Activated CD8-positive, alpha-beta memory T cell treated with anti-CD3 and anti-CD28 coated beads, Interleukin-2, amount 10 ng/mL, durations not matched to agents 7 days and 5 days (primary cell): ENCODE measurements at regions not wholly inside any gene's neighbourhood (a gene's known extent, or its start where the extent isn't known, plus 50 kb on each side); places are given as distances from the start of the nearest gene placed in this dataset.
A peak's percentile ranks its signal among the peaks of the same experiment; 100 is the strongest.
"Not testable (repeated sequence)": the region's sequence is repeated elsewhere in the genome, so short reads cannot be mapped to it uniquely, and the experiment has no call there.

ENCODE experiments used
- ATAC-seq: fragments of 150-1000 bp; cut with Tn5 transposase; one replicate; pipeline ENCODE4 v1.10.0; 2021; ENCODE audit warnings: moderate library complexity
- CTCF ChIA-PET: fragments of 350-600 bp; sonication (Branson Sonifier 250); formaldehyde crosslinking; loops from one replicate; lab custom pipeline; 2021; ENCODE audit warnings: antibody characterized with exemption; lab: Charles Lee
- DNase-seq: peaks from one replicate; pipeline ENCODE4 v3.0.0-alpha.2; 2020
- H3K27ac Mint-ChIP-seq: one replicate; pipeline ENCODE4 v1.8.0; 2021; ENCODE audit warnings: mild to moderate bottlenecking, mixed read lengths
- H3K27me3 Mint-ChIP-seq: one replicate; pipeline ENCODE4 v1.8.0; 2021; ENCODE audit warnings: mixed read lengths
- H3K36me3 Mint-ChIP-seq: one replicate; pipeline ENCODE4 v1.8.0; 2021; ENCODE audit warnings: mild to moderate bottlenecking, mixed read lengths
- H3K4me1 Mint-ChIP-seq: one replicate; pipeline ENCODE4 v1.8.0; 2021; ENCODE audit warnings: mixed read lengths
- H3K4me3 Mint-ChIP-seq: one replicate; pipeline ENCODE4 v1.8.0; 2021; ENCODE audit warnings: mild to moderate bottlenecking, moderate library complexity, mixed read lengths
- H3K9me3 Mint-ChIP-seq: one replicate; pipeline ENCODE4 v1.8.0; 2022; ENCODE audit warnings: low read depth, mixed read lengths

DNA sequence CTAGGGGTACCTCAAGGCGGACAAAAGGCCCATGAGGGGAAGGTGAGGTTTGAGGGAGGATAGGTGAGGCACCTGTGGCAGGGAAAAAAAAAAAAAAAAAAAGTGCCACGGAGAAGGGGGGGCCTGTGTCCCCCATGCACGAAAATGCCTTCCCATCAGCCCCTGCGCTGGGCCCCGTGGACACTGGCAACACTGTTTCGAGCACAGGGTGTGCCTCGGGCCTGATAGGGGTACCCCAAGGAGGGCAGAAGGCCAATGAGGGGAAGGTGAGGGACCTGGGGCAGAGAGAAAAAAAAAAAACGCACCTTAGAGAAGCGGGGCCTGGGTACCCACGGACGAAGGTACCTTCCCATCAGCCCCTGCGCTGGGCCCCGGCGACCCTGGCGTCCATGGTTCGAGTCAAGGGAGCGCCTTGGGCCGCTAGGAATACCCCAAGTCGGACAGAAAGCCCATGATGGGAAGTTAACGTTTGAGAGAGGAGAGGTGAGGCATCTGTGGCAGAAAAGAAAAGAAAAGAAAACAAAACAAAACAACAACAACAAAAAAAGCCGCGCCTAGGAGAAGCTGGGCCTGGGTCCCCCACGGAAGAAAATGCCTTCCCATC, 190.0 kb downstream of the POTEM start:
- H3K36me3 Mint-ChIP-seq, H3K4me3 Mint-ChIP-seq, CTCF ChIA-PET, H3K4me1 Mint-ChIP-seq, ATAC-seq, H3K27me3 Mint-ChIP-seq, H3K9me3 Mint-ChIP-seq, H3K27ac Mint-ChIP-seq: not testable (repeated sequence)
- DNase-seq: peak; percentile 19

DNA sequence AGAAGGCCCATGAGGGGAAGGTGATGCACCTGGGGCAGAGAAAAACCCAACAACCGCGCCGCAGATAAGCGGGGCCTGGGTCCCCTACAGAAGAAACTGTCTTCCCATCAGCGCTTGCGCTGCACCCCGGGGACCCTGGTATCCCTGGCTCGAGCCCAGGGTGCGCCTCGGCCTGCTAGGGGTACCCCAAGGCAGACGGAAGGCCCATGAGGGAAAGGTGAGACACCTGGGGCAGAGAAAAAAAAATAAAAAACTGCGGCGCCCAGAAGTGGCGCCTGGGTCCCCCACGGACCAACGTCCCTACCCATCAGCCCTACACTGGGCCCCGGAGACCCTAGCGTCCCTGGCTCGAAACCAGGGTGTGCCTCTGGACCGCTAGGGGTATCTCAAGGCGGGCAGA, 190.8 kb downstream of the POTEM start:
- H3K36me3 Mint-ChIP-seq, H3K4me1 Mint-ChIP-seq, ATAC-seq, CTCF ChIA-PET, H3K9me3 Mint-ChIP-seq, DNase-seq, H3K4me3 Mint-ChIP-seq, H3K27ac Mint-ChIP-seq, H3K27me3 Mint-ChIP-seq: not testable (repeated sequence)

DNA sequence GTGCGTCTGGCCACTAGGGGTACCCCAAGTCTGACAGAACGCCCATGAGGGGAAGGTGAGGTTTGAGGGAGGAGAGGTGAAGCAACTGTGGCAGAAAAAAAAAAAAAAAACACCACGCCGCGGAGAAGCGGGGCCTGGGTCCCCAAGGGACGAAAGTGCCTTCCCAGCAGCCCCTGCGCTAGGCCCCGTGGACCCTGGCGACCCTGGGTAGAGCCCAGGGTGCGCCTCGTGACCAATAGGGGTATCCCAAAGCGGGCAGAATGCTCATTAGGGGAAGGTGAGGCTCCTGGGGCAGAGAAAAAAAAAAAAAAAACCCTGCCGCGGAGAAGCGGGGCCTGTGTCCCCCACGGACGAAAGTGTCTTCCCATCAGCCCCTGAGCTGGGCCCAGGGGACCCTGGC, 191.4 kb downstream of the POTEM start:
- H3K27me3 Mint-ChIP-seq, CTCF ChIA-PET, H3K4me3 Mint-ChIP-seq, H3K27ac Mint-ChIP-seq, H3K36me3 Mint-ChIP-seq, ATAC-seq, H3K4me1 Mint-ChIP-seq, H3K9me3 Mint-ChIP-seq, DNase-seq: not testable (repeated sequence)

DNA sequence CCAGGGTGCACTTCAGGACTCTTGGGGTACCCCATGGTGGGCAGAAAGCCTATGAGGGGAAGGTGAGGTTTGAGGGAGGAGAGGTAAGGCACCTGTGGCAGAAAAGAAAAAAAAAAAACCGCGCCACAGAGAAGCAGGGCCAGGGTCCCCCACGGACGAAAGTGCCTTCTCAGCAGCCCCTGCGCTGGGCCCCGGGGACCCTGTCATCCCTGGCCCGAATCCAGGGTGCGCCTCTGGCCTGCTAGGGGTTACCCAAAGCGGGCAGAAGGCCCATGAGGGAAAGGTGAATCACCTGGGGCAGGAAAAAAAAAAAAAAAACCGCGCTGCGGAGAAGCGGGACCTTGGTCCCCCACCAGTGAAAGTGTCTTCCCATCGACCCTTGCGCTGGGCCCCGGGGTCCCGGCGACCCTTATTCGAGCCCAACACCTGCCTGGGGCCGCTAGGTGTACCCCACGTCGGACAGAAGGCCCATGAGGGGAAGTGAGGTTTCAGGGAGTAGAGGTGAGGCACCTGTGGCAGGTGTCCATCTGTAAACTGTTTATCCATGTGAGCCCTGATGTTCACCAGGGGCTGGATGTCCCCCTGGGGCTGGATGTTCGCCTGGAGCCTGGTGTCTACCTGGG, 191.9 kb downstream of the POTEM start:
- H3K36me3 Mint-ChIP-seq, H3K27me3 Mint-ChIP-seq, H3K4me1 Mint-ChIP-seq, ATAC-seq, H3K9me3 Mint-ChIP-seq, H3K4me3 Mint-ChIP-seq, DNase-seq, H3K27ac Mint-ChIP-seq, CTCF ChIA-PET: not testable (repeated sequence)

DNA sequence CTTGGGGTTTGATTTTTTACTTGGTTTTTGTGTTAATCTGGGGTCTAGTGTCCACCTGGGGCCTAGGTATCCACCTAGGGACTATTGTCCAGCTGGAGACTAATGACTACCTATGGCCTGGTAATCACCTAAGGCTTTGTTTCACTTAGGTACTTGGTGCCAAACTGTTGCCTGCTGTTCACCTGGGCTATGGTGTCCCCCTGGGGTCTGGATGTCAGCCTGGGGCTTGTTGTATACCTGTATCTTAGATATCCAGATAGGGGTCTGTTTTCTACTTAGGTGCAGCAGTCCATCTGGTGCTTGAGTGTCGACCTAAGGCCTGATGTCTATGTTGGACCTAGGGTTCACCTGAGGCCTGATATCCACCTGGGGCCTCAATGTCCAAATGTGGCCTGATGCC, 193.1 kb downstream of the POTEM start:
- CTCF ChIA-PET, H3K4me1 Mint-ChIP-seq, H3K36me3 Mint-ChIP-seq, H3K4me3 Mint-ChIP-seq, H3K9me3 Mint-ChIP-seq, ATAC-seq, H3K27me3 Mint-ChIP-seq, H3K27ac Mint-ChIP-seq: not testable (repeated sequence)
- DNase-seq: peak; percentile 34

GRCh38 chr14:19161251-19162033, 194.2 kb downstream of the POTEM start:
- H3K27ac Mint-ChIP-seq, H3K27me3 Mint-ChIP-seq, CTCF ChIA-PET, H3K4me1 Mint-ChIP-seq, H3K9me3 Mint-ChIP-seq, H3K36me3 Mint-ChIP-seq, ATAC-seq, H3K4me3 Mint-ChIP-seq: not testable (repeated sequence)
- peak; percentile 38 for DNase-seq

DNA sequence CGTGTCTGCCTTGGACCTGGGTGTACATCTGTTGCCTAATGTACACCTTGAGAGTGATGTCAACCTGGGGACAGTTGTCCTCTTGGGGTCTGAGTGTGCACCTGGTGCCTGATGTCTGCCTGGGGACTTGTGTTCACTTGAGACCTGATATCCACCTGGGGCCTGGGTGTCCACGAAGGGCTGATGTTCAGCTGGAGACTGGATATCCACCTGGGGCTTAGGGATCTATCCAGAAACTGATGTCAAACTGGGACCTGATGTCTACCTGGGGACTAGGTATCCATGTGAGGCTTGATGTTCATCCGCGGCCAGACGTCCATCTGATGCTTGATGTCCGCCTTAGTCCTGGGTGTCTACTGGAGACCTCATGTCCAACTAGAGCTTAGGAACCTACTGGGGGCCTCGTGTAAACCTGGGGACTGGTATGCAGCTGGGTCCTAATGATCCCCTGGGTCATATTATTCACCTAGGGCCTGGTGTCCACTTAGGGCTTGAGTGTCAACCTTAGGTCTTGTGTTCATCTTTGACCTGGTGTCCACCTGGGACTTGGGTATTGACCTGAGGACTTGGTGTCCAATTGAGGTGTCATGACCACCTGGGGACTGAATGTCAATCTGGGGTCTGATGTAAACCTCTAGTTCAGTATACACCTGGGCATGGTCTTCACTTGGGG, 194.9 kb downstream of the POTEM start:
- CTCF ChIA-PET, H3K9me3 Mint-ChIP-seq, H3K4me1 Mint-ChIP-seq, DNase-seq, H3K36me3 Mint-ChIP-seq, ATAC-seq, H3K27ac Mint-ChIP-seq, H3K4me3 Mint-ChIP-seq, H3K27me3 Mint-ChIP-seq: not testable (repeated sequence)

DNA sequence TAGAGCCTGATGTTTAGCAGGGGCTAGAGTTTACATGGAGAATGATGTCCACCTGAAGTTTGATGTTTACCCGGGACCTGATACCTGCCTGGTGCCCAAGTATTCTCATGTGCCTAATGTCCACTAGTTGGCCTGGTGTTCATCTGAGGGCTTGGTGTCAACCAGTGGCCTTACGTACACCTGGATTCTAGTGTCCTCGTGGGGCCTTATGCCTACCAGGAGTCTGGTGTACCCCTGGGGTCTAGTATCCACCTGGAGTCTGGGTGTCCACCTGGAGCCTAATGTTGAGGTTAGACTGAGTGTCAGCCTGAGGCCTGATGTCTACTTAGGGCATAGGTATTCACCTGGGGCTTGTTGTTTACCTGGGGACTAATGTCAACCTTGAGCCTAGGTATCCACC, 195.7 kb downstream of the POTEM start:
- ATAC-seq, H3K4me3 Mint-ChIP-seq, H3K9me3 Mint-ChIP-seq, DNase-seq, H3K36me3 Mint-ChIP-seq, H3K4me1 Mint-ChIP-seq, CTCF ChIA-PET, H3K27ac Mint-ChIP-seq, H3K27me3 Mint-ChIP-seq: not testable (repeated sequence)

GRCh38 chr14:19163891-19164290, 196.7 kb downstream of the POTEM start:
- H3K36me3 Mint-ChIP-seq, H3K4me3 Mint-ChIP-seq, CTCF ChIA-PET, H3K27me3 Mint-ChIP-seq, DNase-seq, H3K4me1 Mint-ChIP-seq, ATAC-seq, H3K9me3 Mint-ChIP-seq, H3K27ac Mint-ChIP-seq: not testable (repeated sequence)

GRCh38 chr14:19164426-19164825, 197.2 kb downstream of the POTEM start:
- H3K4me3 Mint-ChIP-seq, H3K27ac Mint-ChIP-seq, H3K9me3 Mint-ChIP-seq, H3K27me3 Mint-ChIP-seq, H3K36me3 Mint-ChIP-seq, ATAC-seq, CTCF ChIA-PET, H3K4me1 Mint-ChIP-seq, DNase-seq: not testable (repeated sequence)

GRCh38 chr14:19166056-19166455, 198.8 kb downstream of the POTEM start:
- H3K27me3 Mint-ChIP-seq, H3K4me3 Mint-ChIP-seq, CTCF ChIA-PET, H3K36me3 Mint-ChIP-seq, H3K4me1 Mint-ChIP-seq, ATAC-seq, H3K9me3 Mint-ChIP-seq, H3K27ac Mint-ChIP-seq, DNase-seq: not testable (repeated sequence)

GRCh38 chr14:19167454-19168190, 200.4 kb downstream of the POTEM start:
- H3K9me3 Mint-ChIP-seq, CTCF ChIA-PET, DNase-seq, ATAC-seq, H3K27me3 Mint-ChIP-seq, H3K27ac Mint-ChIP-seq, H3K4me3 Mint-ChIP-seq, H3K4me1 Mint-ChIP-seq, H3K36me3 Mint-ChIP-seq: not testable (repeated sequence)

- H3K4me3 Mint-ChIP-seq, H3K36me3 Mint-ChIP-seq, DNase-seq, H3K27me3 Mint-ChIP-seq, ATAC-seq, H3K9me3 Mint-ChIP-seq, H3K27ac Mint-ChIP-seq, H3K4me1 Mint-ChIP-seq, CTCF ChIA-PET: not testable (repeated sequence)
These were observed 201.0 kb downstream of the POTEM start for GRCh38 chr14:19168261-19168660.
